Keratinocyte (primary cell): ENCODE measurements at regions not wholly inside any gene's neighbourhood (a gene's known extent, or its start where the extent isn't known, plus 50 kb on each side); places are given as distances from the start of the nearest gene placed in this dataset.

Experiments used
- EZH2 ChIP-seq: IDR thresholded peaks from one replicate; pipeline ENCODE4 v1.6.1; 2012; ENCODE audit warnings: inconsistent platforms, mild to moderate bottlenecking, low read length, moderate library complexity
- TF ChIP-seq, protein P1 (sequence below), 3 experiments: IDR thresholded peaks in 1 of 3; conservative IDR thresholded peaks in 1 of 3; optimal IDR thresholded peaks in 1 of 3; 2 replicates in 2 of 3; 3 replicates in 1 of 3; pipeline versions ENCODE3 to v1.5.1; 2011; ENCODE audit warnings: low read length in 3 of 3, mild to moderate bottlenecking in 3 of 3, moderate library complexity in 2 of 3, control low read depth in 1 of 3, inconsistent platforms in 1 of 3; ENCODE audit not compliant: insufficient read depth in 2 of 3; ENCODE audit errors: extremely low read depth in 1 of 3

- TF ChIP-seq, protein P1, sequence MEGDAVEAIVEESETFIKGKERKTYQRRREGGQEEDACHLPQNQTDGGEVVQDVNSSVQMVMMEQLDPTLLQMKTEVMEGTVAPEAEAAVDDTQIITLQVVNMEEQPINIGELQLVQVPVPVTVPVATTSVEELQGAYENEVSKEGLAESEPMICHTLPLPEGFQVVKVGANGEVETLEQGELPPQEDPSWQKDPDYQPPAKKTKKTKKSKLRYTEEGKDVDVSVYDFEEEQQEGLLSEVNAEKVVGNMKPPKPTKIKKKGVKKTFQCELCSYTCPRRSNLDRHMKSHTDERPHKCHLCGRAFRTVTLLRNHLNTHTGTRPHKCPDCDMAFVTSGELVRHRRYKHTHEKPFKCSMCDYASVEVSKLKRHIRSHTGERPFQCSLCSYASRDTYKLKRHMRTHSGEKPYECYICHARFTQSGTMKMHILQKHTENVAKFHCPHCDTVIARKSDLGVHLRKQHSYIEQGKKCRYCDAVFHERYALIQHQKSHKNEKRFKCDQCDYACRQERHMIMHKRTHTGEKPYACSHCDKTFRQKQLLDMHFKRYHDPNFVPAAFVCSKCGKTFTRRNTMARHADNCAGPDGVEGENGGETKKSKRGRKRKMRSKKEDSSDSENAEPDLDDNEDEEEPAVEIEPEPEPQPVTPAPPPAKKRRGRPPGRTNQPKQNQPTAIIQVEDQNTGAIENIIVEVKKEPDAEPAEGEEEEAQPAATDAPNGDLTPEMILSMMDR (optimal IDR thresholded peaks at IDR 0.05 in 1 of 3, IDR thresholded peaks at IDR 0.05 in 1 of 3, conservative IDR thresholded peaks at IDR 0.05 in 1 of 3; ENCODE audit: extremely low read depth in 1 of 3, insufficient read depth in 2 of 3, low read length in 3 of 3) = no peak
- TF ChIP-seq EZH2 = no peak
Observed at GRCh38 chr2:2561346-2562095, 230.4 kb upstream of the MYT1L start.
